ENCODE measurements at regions not wholly inside any gene's neighbourhood (a gene's known extent, or its start where the extent isn't known, plus 50 kb on each side); places are given as distances from the start of the nearest gene placed in this dataset.

DNA sequence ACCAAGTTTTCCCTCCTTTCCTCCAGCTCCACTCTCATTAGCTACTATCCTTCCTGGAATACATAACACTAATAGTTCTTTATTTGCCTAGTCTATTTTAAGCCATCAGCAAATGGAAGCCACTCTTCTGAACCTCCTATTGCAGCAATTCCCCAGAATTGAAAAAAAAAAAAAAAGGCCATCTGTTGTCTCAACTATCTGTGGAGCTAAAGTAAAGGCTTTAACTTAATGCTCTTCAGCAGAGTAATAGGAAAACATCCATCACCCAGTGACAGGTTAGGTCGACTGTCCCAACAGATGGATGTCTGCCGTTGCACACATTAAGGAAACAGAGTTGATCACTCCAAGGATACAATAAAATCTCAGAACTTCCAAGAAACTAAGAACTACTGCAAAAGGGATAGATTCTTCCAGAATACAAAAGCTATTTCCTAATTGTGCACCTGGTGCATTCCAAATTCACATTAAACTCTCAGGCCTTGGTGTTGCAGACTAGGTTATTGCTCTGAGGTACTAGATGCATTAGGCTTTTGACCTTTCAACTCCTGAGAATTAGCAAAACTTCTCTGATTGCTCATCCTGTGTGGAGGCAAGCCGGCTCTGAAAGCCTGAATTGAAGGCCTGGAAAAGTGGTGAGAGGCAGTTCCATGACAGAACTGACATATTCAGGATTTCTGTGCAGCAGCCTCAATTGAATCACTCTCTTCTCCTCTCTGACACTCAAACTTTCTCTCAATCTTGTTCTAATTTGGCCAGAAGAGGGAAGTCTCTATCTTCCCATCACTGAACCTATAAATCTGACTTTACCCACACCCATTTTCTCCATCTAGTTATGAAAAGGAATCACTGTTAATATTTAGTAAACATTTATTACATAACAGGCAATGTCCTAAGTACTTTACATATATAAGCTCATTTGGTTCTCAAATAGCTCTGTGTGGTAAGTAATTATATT, 238.4 kb upstream of the HMGA2 start:
- no peak for DNase-seq
- 58 to 63% methylated on average over 2 to 3 of the region's 3 CpGs for WGBS, 2 donors (ENCODE audit: low coverage in 1 of 2)
- no peaks in the 10 kb centered on the region for H3K36me3 ChIP-seq
- TF ChIP-seq POLR2AphosphoS5 (IDR thresholded peaks at IDR 0.05) (no peak), EP300 (IDR thresholded peaks at IDR 0.05; ENCODE audit: low read depth) (no peak), POLR2A (IDR thresholded peaks at IDR 0.05) (no peak)
- TF ChIP-seq, protein P1, sequence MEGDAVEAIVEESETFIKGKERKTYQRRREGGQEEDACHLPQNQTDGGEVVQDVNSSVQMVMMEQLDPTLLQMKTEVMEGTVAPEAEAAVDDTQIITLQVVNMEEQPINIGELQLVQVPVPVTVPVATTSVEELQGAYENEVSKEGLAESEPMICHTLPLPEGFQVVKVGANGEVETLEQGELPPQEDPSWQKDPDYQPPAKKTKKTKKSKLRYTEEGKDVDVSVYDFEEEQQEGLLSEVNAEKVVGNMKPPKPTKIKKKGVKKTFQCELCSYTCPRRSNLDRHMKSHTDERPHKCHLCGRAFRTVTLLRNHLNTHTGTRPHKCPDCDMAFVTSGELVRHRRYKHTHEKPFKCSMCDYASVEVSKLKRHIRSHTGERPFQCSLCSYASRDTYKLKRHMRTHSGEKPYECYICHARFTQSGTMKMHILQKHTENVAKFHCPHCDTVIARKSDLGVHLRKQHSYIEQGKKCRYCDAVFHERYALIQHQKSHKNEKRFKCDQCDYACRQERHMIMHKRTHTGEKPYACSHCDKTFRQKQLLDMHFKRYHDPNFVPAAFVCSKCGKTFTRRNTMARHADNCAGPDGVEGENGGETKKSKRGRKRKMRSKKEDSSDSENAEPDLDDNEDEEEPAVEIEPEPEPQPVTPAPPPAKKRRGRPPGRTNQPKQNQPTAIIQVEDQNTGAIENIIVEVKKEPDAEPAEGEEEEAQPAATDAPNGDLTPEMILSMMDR (IDR thresholded peaks at IDR 0.05) = no peak
- H3K9me3 ChIP-seq = no peaks in the 10 kb centered on the region
- in situ Hi-C loops (cut with MboI; ENCODE audit: low pct_ligation_motif_present in 1 of 4, low pct_unique_long_range_greater_than_20kb in 1 of 4, low sequenced_read_pairs in 3 of 4) = loop anchor here in 1 of 4 donors (25.0 kb wide), 1 partner anchor 401 kb away; no protein-coding TSS in a partner anchor
- H3K27ac ChIP-seq = no peak overlapping the region
- H3K4me1 ChIP-seq = no peaks in the 10 kb centered on the region
- no peak overlapping the region for H3K4me3 ChIP-seq
- H3K27me3 ChIP-seq = no peaks in the 10 kb centered on the region
- intact Hi-C loops (cut with DNase I; ENCODE audit: low total_unique reads) = no loop called here

DNA sequence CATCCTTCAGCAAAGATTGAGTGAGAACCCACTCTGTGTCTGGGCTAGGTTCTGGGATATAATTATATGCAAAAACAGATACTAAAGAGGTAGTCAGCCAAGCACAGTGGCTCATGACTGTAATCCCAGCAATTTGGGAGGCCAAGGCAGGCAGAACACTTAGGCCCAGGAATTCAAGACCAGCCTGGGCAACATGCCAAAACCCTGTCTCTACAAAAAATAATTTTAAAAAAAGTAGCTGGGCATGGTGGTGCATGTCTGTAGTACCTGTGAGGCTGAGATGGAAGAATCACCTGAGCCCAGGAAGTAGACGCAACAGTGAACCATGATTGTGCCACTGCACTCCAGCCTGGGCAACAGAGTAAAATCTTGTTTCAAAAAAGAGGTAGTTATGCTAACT, 237.5 kb upstream of the HMGA2 start:
- DNase-seq = no peak
- no peaks in the 10 kb centered on the region for H3K4me1 ChIP-seq
- TF ChIP-seq POLR2AphosphoS5 (IDR thresholded peaks at IDR 0.05) (no peak), POLR2A (IDR thresholded peaks at IDR 0.05) (no peak), EP300 (IDR thresholded peaks at IDR 0.05; ENCODE audit: low read depth) (no peak)
- TF ChIP-seq, protein P1 (IDR thresholded peaks at IDR 0.05) = no peak
- H3K36me3 ChIP-seq = no peaks in the 10 kb centered on the region
- H3K27ac ChIP-seq = no peak overlapping the region
- intact Hi-C loops (cut with DNase I; ENCODE audit: low total_unique reads) (no loop called here), in situ Hi-C loops (cut with MboI; ENCODE audit: low pct_ligation_motif_present in 1 of 4, low pct_unique_long_range_greater_than_20kb in 1 of 4, low sequenced_read_pairs in 3 of 4) (loop anchor here in 1 of 4 donors (25.0 kb wide), 1 partner anchor 401 kb away; no protein-coding TSS in a partner anchor)
- no peak overlapping the region for H3K4me3 ChIP-seq
- WGBS, 2 donors (ENCODE audit: low coverage in 1 of 2) = 81 to 100% methylated on average over 1 of the region's 1 CpG
- no peaks in the 10 kb centered on the region for H3K27me3 ChIP-seq
- no peaks in the 10 kb centered on the region for H3K9me3 ChIP-seq

DNA sequence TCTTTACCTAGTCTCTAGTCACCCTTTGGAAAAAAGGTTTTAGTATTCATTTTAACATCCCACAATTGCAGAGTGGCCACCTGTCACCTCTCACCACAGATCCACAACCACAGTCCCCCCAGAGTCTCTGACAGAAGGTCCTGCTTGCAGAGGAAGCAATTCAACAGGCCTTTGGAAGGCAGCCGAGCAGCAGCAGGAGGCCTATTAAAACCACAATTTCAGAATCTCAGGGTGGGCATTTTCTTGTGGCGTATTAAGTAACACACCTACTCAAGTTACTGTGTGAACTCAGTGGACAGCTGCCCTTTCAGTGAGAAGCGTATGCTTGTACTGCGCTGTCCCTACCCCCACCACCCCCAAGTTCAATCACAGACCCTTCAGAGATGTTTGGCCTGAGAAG, 234.0 kb upstream of the HMGA2 start:
- DNase-seq = no peak
- in situ Hi-C loops (cut with MboI; ENCODE audit: low pct_ligation_motif_present in 1 of 4, low pct_unique_long_range_greater_than_20kb in 1 of 4, low sequenced_read_pairs in 3 of 4) = loop anchor here in 1 of 4 donors (25.0 kb wide), 1 partner anchor 397 kb away; no protein-coding TSS in a partner anchor

DNA sequence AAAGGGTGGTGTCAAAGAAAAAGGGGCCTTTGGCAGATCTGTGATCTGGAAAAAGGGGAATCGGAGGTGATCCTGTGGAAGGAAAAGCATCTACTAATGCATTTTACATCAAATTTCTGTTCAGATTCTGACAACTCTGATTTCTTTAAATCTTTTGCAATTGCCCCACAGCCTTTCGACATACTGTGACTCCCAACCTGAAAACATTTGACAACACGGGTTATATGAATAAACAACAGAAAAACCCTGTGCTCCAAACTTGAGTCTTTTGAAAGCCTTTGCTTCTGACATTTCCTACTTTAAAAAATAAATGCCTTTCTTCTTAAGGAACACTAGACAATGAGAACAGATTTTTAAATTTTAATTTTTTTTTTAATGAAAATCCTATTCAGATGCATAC, 231.9 kb upstream of the HMGA2 start:
- Histone ChIP-seq H3K9me3 (no peaks in the 10 kb centered on the region), H3K27me3 (peaks cover 20% of the 10 kb centered on the region), H3K4me3 (no peak overlapping the region), H3K27ac (no peak overlapping the region), H3K36me3 (no peaks in the 10 kb centered on the region), H3K4me1 (peaks cover 3 to 10% (median 5%) of the 10 kb centered on the region in 4 donors)
- in situ Hi-C loops (cut with MboI; ENCODE audit: low pct_ligation_motif_present in 1 of 4, low pct_unique_long_range_greater_than_20kb in 1 of 4, low sequenced_read_pairs in 3 of 4) (loop anchor here in 1 of 4 donors (25.0 kb wide), 1 partner anchor 395 kb away; no protein-coding TSS in a partner anchor), intact Hi-C loops (cut with DNase I; ENCODE audit: low total_unique reads) (no loop called here)
- TF ChIP-seq POLR2AphosphoS5 (IDR thresholded peaks at IDR 0.05) = no peak
- no peak for TF ChIP-seq POLR2A (IDR thresholded peaks at IDR 0.05)
- DNase-seq = no peak
- WGBS, 2 donors (ENCODE audit: low coverage in 1 of 2) = 84 to 94% methylated on average over 2 to 3 of the region's 3 CpGs

More for the DNA sequence above, 234.0 kb upstream of the HMGA2 start:
- H3K4me3 ChIP-seq = no peak overlapping the region
- H3K36me3 ChIP-seq = no peaks in the 10 kb centered on the region
- H3K9me3 ChIP-seq = no peaks in the 10 kb centered on the region
- TF ChIP-seq EP300 (IDR thresholded peaks at IDR 0.05; ENCODE audit: low read depth) (no peak), POLR2A (IDR thresholded peaks at IDR 0.05) (no peak)
- TF ChIP-seq, protein P1 (IDR thresholded peaks at IDR 0.05) = no peak
- intact Hi-C loops (cut with DNase I; ENCODE audit: low total_unique reads) = no loop called here
- 95 to 100% methylated on average over 1 to 4 of the region's 4 CpGs for WGBS, 2 donors (ENCODE audit: low coverage in 1 of 2)
- peaks cover 3 to 7% (median 5%) of the 10 kb centered on the region in 4 donors for H3K4me1 ChIP-seq
- no peak overlapping the region for H3K27ac ChIP-seq
- H3K27me3 ChIP-seq = peaks cover 12% of the 10 kb centered on the region

All from transverse colon (tissue), 4 donors.